ENCODE measurements at regions not wholly inside any gene's neighbourhood (a gene's known extent, or its start where the extent isn't known, plus 50 kb on each side); places are given as distances from the start of the nearest gene placed in this dataset.
"Not testable (repeated sequence)": the region's sequence is repeated elsewhere in the genome, so short reads cannot be mapped to it uniquely, and the experiment has no call there.

- no peak overlapping the region for H3K4me3 ChIP-seq (ENCODE audit: low read length in 3 of 3)
- no peak overlapping the region for H3K9ac ChIP-seq (ENCODE audit: low read length in 3 of 3)
- H3K36me3 ChIP-seq (ENCODE audit: control insufficient read depth in 2 of 3, insufficient read depth in 3 of 3, low read length in 3 of 3), result no peaks in the 10 kb centered on the region
- H3K27me3 ChIP-seq (ENCODE audit: control insufficient read depth, insufficient read depth, low read length), result no peaks in the 10 kb centered on the region
- TF ChIP-seq CTCF (IDR thresholded peaks at IDR 0.05; ENCODE audit: borderline replicate concordance, extremely low read depth, insufficient read depth), result no peak
- intact Hi-C loops (cut with DNase I), result no loop called here
- no peak overlapping the region for H3K27ac ChIP-seq (ENCODE audit: low read depth in 2 of 2, low read length in 2 of 2)
- peaks cover 0 to 5% (median 2%) of the 10 kb centered on the region in 3 donors for H3K4me1 ChIP-seq (ENCODE audit: control insufficient read depth in 2 of 3, insufficient read depth in 2 of 3, low read depth in 1 of 3, low read length in 3 of 3)
- no peak for DNase-seq
- FAIRE-seq, result no peak
- no peaks in the 10 kb centered on the region for H3K9me3 ChIP-seq (ENCODE audit: control insufficient read depth in 2 of 3, insufficient read depth in 1 of 3, low read length in 3 of 3)
Measured at GRCh38 chr3:187855131-187855530, 109.9 kb upstream of the BCL6 start.

GRCh38 chr3:187856555-187856954 is 111.3 kb upstream of the BCL6 start:
- H3K27ac ChIP-seq (ENCODE audit: low read depth in 2 of 2, low read length in 2 of 2), result no peak overlapping the region
- no peaks in the 10 kb centered on the region for H3K36me3 ChIP-seq (ENCODE audit: control insufficient read depth in 2 of 3, insufficient read depth in 3 of 3, low read length in 3 of 3)
- H3K9me3 ChIP-seq (ENCODE audit: control insufficient read depth in 2 of 3, insufficient read depth in 1 of 3, low read length in 3 of 3), result no peaks in the 10 kb centered on the region
- no peak overlapping the region for H3K9ac ChIP-seq (ENCODE audit: low read length in 3 of 3)
- FAIRE-seq (no peak), DNase-seq (no peak)
- H3K4me3 ChIP-seq (ENCODE audit: low read length in 3 of 3), result no peak overlapping the region
- intact Hi-C loops (cut with DNase I), result no loop called here
- H3K27me3 ChIP-seq (ENCODE audit: control insufficient read depth, insufficient read depth, low read length), result no peaks in the 10 kb centered on the region
- TF ChIP-seq CTCF (IDR thresholded peaks at IDR 0.05; ENCODE audit: borderline replicate concordance, extremely low read depth, insufficient read depth), result no peak
- peaks cover 0 to 5% (median 0%) of the 10 kb centered on the region in 3 donors for H3K4me1 ChIP-seq (ENCODE audit: control insufficient read depth in 2 of 3, insufficient read depth in 2 of 3, low read depth in 1 of 3, low read length in 3 of 3)

GRCh38 chr3:187858041-187858440 is 112.8 kb upstream of the BCL6 start:
- intact Hi-C loops (cut with DNase I), result no loop called here
- H3K9ac ChIP-seq (ENCODE audit: low read length in 3 of 3), result no peak overlapping the region
- FAIRE-seq (no peak), DNase-seq (no peak)
- H3K4me3 ChIP-seq (ENCODE audit: low read length in 3 of 3), result no peak overlapping the region
- H3K9me3 ChIP-seq (ENCODE audit: control insufficient read depth in 2 of 3, insufficient read depth in 1 of 3, low read length in 3 of 3), result no peaks in the 10 kb centered on the region
- no peaks in the 10 kb centered on the region for H3K27me3 ChIP-seq (ENCODE audit: control insufficient read depth, insufficient read depth, low read length)
- no peak for TF ChIP-seq CTCF (IDR thresholded peaks at IDR 0.05; ENCODE audit: borderline replicate concordance, extremely low read depth, insufficient read depth)
- no peaks in the 10 kb centered on the region for H3K36me3 ChIP-seq (ENCODE audit: control insufficient read depth in 2 of 3, insufficient read depth in 3 of 3, low read length in 3 of 3)
- H3K27ac ChIP-seq (ENCODE audit: low read depth in 2 of 2, low read length in 2 of 2), result no peak overlapping the region
- H3K4me1 ChIP-seq (ENCODE audit: control insufficient read depth in 2 of 3, insufficient read depth in 2 of 3, low read depth in 1 of 3, low read length in 3 of 3), result peaks cover 0 to 5% (median 0%) of the 10 kb centered on the region in 3 donors

GRCh38 chr3:187858711-187859110 is 113.4 kb upstream of the BCL6 start:
- Histone ChIP-seq H3K27ac (ENCODE audit: low read depth in 2 of 2, low read length in 2 of 2) (no peak overlapping the region), H3K9me3 (ENCODE audit: control insufficient read depth in 2 of 3, insufficient read depth in 1 of 3, low read length in 3 of 3) (no peaks in the 10 kb centered on the region), H3K27me3 (ENCODE audit: control insufficient read depth, insufficient read depth, low read length) (no peaks in the 10 kb centered on the region), H3K9ac (ENCODE audit: low read length in 3 of 3) (no peak overlapping the region), H3K4me1 (ENCODE audit: control insufficient read depth in 2 of 3, insufficient read depth in 2 of 3, low read depth in 1 of 3, low read length in 3 of 3) (peaks cover 0 to 1% (median 0%) of the 10 kb centered on the region in 3 donors), H3K4me3 (ENCODE audit: low read length in 3 of 3) (no peak overlapping the region), H3K36me3 (ENCODE audit: control insufficient read depth in 2 of 3, insufficient read depth in 3 of 3, low read length in 3 of 3) (no peaks in the 10 kb centered on the region)
- no peak for TF ChIP-seq CTCF (IDR thresholded peaks at IDR 0.05; ENCODE audit: borderline replicate concordance, extremely low read depth, insufficient read depth)
- intact Hi-C loops (cut with DNase I), result no loop called here
- no peak for DNase-seq
- FAIRE-seq, result no peak

GRCh38 chr3:187862701-187863277 is 117.5 kb upstream of the BCL6 start:
- DNase-seq; H3K9me3 ChIP-seq (ENCODE audit: control insufficient read depth in 2 of 3, insufficient read depth in 1 of 3, low read length in 3 of 3); H3K9ac ChIP-seq (ENCODE audit: low read length in 3 of 3); H3K4me1 ChIP-seq (ENCODE audit: control insufficient read depth in 2 of 3, insufficient read depth in 2 of 3, low read depth in 1 of 3, low read length in 3 of 3); intact Hi-C loops (cut with DNase I); H3K27ac ChIP-seq (ENCODE audit: low read depth in 2 of 2, low read length in 2 of 2); H3K36me3 ChIP-seq (ENCODE audit: control insufficient read depth in 2 of 3, insufficient read depth in 3 of 3, low read length in 3 of 3); H3K27me3 ChIP-seq (ENCODE audit: control insufficient read depth, insufficient read depth, low read length); H3K4me3 ChIP-seq (ENCODE audit: low read length in 3 of 3); FAIRE-seq: not testable (repeated sequence)

All from kidney (tissue), 13 donors.